ENCODE measurements at regions not wholly inside any gene's neighbourhood (a gene's known extent, or its start where the extent isn't known, plus 50 kb on each side); places are given as distances from the start of the nearest gene placed in this dataset.

DNA sequence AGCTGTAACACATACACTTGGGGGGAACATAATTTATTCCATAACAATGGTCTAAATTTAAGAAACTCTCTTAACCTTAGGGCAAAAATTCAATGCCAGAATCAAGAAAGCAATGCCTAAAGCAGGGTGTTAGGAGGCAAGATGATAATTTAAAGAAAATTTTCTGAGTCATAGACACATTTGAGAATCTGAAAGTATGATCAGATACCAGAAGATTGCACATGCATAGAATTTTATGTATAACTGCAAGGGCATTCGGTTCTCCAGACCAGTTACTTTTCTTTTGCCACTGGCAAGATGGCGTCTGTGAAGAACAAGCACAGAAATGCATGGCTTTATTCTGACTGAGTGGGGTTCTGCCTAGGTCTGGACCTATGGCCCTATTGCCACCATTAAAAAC, 64.4 kb upstream of the IPO9 start:
- TF ChIP-seq, protein P1, sequence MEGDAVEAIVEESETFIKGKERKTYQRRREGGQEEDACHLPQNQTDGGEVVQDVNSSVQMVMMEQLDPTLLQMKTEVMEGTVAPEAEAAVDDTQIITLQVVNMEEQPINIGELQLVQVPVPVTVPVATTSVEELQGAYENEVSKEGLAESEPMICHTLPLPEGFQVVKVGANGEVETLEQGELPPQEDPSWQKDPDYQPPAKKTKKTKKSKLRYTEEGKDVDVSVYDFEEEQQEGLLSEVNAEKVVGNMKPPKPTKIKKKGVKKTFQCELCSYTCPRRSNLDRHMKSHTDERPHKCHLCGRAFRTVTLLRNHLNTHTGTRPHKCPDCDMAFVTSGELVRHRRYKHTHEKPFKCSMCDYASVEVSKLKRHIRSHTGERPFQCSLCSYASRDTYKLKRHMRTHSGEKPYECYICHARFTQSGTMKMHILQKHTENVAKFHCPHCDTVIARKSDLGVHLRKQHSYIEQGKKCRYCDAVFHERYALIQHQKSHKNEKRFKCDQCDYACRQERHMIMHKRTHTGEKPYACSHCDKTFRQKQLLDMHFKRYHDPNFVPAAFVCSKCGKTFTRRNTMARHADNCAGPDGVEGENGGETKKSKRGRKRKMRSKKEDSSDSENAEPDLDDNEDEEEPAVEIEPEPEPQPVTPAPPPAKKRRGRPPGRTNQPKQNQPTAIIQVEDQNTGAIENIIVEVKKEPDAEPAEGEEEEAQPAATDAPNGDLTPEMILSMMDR (IDR thresholded peaks at IDR 0.05): no peak
- no peak for TF ChIP-seq POLR2A (IDR thresholded peaks at IDR 0.05)

Data from right lobe of liver (tissue), 4 donors.